HepG2 (cell line): ENCODE measurements at regions not wholly inside any gene's neighbourhood (a gene's known extent, or its start where the extent isn't known, plus 50 kb on each side); places are given as distances from the start of the nearest gene placed in this dataset.

Source experiments
- ATAC-seq: fragments of 200-7000 bp; cut with Tn5 transposase; 3 replicates; pipeline ENCODE4 v1.9.1; 2020; ENCODE audit warnings: mild to moderate bottlenecking, moderate library complexity
- BruUV-seq: library from RNA; stranded (reverse); fragments of 400-500 nt; replicated peaks from 2 replicates; lab custom pipeline; 2021; lab: Mats Ljungman, UMichigan
- CTCF ChIA-PET: fragments of 300-600 bp; formaldehyde crosslinking; extraction: SDS; loops from one replicate; lab custom pipeline; 2021; ENCODE audit warnings: low total read pairs, inconsistent platforms, low intra/inter-chr PET ratio; lab: Yijun Ruan, JAX
- POLR2A ChIA-PET: fragments of 350-600 bp; sonication (Branson Sonifier 250); formaldehyde crosslinking; loops from one replicate; lab custom pipeline; 2020; ENCODE audit warnings: antibody characterized with exemption, inconsistent platforms; lab: Yijun Ruan, JAX
- DNase-seq: peaks from one replicate; pipeline ENCODE4 v3.0.0-alpha.2; 2015; ENCODE audit warnings: low spot score
- FAIRE-seq: peaks from 3 replicates; lab custom pipeline; 2011; peaks lifted over from hg19 to GRCh38; lab: Jason Lieb, UNC
- H2AFZ ChIP-seq: one replicate; pipeline ENCODE4 v1.6.1; 2011; ENCODE audit warnings: low read length, inconsistent platforms
- H3K27ac ChIP-seq: fragments of 300-600 bp; 3 replicates; pipeline ENCODE4 v1.8.0; 2011; ENCODE audit warnings: mixed run types, mild to moderate bottlenecking, mixed read lengths, low read length, inconsistent platforms; ENCODE audit not compliant: insufficient read depth; ENCODE audit errors: extremely low read length
- H3K27me3 ChIP-seq, 2 experiments: fragments of 200-600 bp in 1 of 2; 2 replicates in 1 of 2; 3 replicates in 1 of 2; pipeline versions ENCODE4 v1.6.0 to v1.8.0; 2011; ENCODE audit warnings: low read length in 2 of 2, mild to moderate bottlenecking in 2 of 2, moderate library complexity in 2 of 2, inconsistent platforms in 1 of 2; ENCODE audit not compliant: insufficient read depth in 2 of 2, control insufficient read depth in 1 of 2
- H3K36me3 ChIP-seq, 2 experiments: fragments of 200-600 bp in 1 of 2; replicated peaks in 1 of 2; 2 replicates in 1 of 2; 3 replicates in 1 of 2; pipeline versions ENCODE4 v1.5.1 to v1.8.0; 2011; ENCODE audit warnings: low read length in 2 of 2, inconsistent platforms in 1 of 2; ENCODE audit not compliant: insufficient read depth in 2 of 2, control insufficient read depth in 1 of 2
- H3K4me1 ChIP-seq: 2 replicates; pipeline ENCODE4 v1.5.1; 2012; ENCODE audit warnings: low read length, inconsistent platforms; ENCODE audit not compliant: insufficient read depth
- H3K4me2 ChIP-seq: 2 replicates; pipeline ENCODE4 v1.6.0; 2011; ENCODE audit warnings: low read depth, low read length, inconsistent platforms
- H3K4me3 ChIP-seq, 3 experiments: fragments of 200-600 bp in 1 of 3; sonication (generic), shearing (Covaris generic) in 1 of 3; replicated peaks in 1 of 3; 2 replicates each; pipeline ENCODE4 v1.5.1; 2011 to 2016; ENCODE audit warnings: low read length in 3 of 3, inconsistent platforms in 2 of 3, low read depth in 2 of 3, mild to moderate bottlenecking in 2 of 3, control low read depth in 1 of 3, mixed read lengths in 1 of 3; ENCODE audit not compliant: insufficient read depth in 1 of 3
- H3K79me2 ChIP-seq: one replicate; pipeline ENCODE4 v1.6.1; 2011; ENCODE audit warnings: low read length, inconsistent platforms; ENCODE audit not compliant: insufficient read depth
- H3K9ac ChIP-seq: 2 replicates; pipeline ENCODE4 v1.6.0; 2011; ENCODE audit warnings: mild to moderate bottlenecking, low read depth, low read length, inconsistent platforms; ENCODE audit not compliant: insufficient read depth
- H3K9me3 ChIP-seq: 2 replicates; pipeline ENCODE4 v1.5.1; 2012; ENCODE audit warnings: mild to moderate bottlenecking, low read length
- H4K20me1 ChIP-seq: 2 replicates; pipeline ENCODE4 v1.6.0; 2011; ENCODE audit warnings: inconsistent platforms, mild to moderate bottlenecking, low read length, moderate library complexity; ENCODE audit not compliant: insufficient read depth
- CEBPG ChIP-seq: IDR thresholded peaks from 2 replicates; pipeline ENCODE4 v1.6.1; 2016
- FOXJ3 ChIP-seq: sonication (generic); formaldehyde crosslinking; IDR thresholded peaks from 2 replicates; pipeline ENCODE4 v1.4.0; 2020; ENCODE audit warnings: missing genetic modification reagents, mild to moderate bottlenecking, borderline replicate concordance
- KDM2A ChIP-seq: sonication (generic); formaldehyde crosslinking; IDR thresholded peaks from 2 replicates; pipeline ENCODE4 v1.4.0; 2020; ENCODE audit warnings: low read depth, missing genetic modification reagents, borderline replicate concordance
- RARG ChIP-seq: sonication (generic); formaldehyde crosslinking; IDR thresholded peaks from 2 replicates; pipeline ENCODE4 v1.4.0; 2020; ENCODE audit warnings: low read depth, mild to moderate bottlenecking, missing genetic modification reagents
- RFX3 ChIP-seq: IDR thresholded peaks from 2 replicates; pipeline ENCODE4 v1.6.1; 2016; ENCODE audit warnings: missing biosample characterization, missing genetic modification reagents
- SAP130 ChIP-seq: IDR thresholded peaks from 2 replicates; pipeline ENCODE4 v1.6.1; 2016; ENCODE audit warnings: low read depth
- SIN3B ChIP-seq: fragments of 150-350 bp; IDR thresholded peaks from 2 replicates; pipeline ENCODE4 v1.6.1; 2014; ENCODE audit warnings: low read length
- ZNF256 ChIP-seq: sonication (generic); formaldehyde crosslinking; conservative IDR thresholded peaks from 2 replicates; pipeline ENCODE4 v1.4.0; 2020; ENCODE audit warnings: missing genetic modification reagents
- ZNF598 ChIP-seq: sonication (generic); formaldehyde crosslinking; IDR thresholded peaks from 2 replicates; pipeline ENCODE4 v1.5.1; 2020; ENCODE audit warnings: mild to moderate bottlenecking, missing genetic modification reagents, borderline replicate concordance
- ZNF775 ChIP-seq: sonication (generic); formaldehyde crosslinking; IDR thresholded peaks from 2 replicates; pipeline ENCODE4 v1.4.0; 2020; ENCODE audit warnings: missing genetic modification reagents, mild to moderate bottlenecking, moderate library complexity, borderline replicate concordance
- WGBS: methylation state at CpG from one replicate; pipeline ENCODE4 v1.1.6; 2017; ENCODE audit warnings: low lambda C conversion rate; 5-methylcytosine and 5-hydroxymethylcytosine counted together
- in situ Hi-C: cut with HindIII; loops from 2 replicates; pipeline ENCODE4 v1.10.0; 2017; ENCODE audit warnings: low pct_unique_long_range_greater_than_20kb; ENCODE audit not compliant: extremely low pct_ligation_motif_present
- intact Hi-C: fragments of 100-400 bp; cut with micrococcal nuclease; formaldehyde crosslinking; loops from one replicate; pipeline ENCODE4 v1.10.0; 2022; ENCODE audit not compliant: unreplicated experiment
- TF ChIP-seq, protein P1 (sequence below): sonication (generic); formaldehyde crosslinking; IDR thresholded peaks from 2 replicates; pipeline ENCODE4 v1.4.0; 2020; ENCODE audit warnings: low read depth, missing genetic modification reagents
- TF ChIP-seq, protein P2 (sequence below): sonication (generic); formaldehyde crosslinking; IDR thresholded peaks from 2 replicates; pipeline ENCODE4 v1.4.0; 2020; ENCODE audit warnings: missing genetic modification reagents, mild to moderate bottlenecking, borderline replicate concordance
- TF ChIP-seq, protein P3 (sequence below): IDR thresholded peaks from 2 replicates; pipeline ENCODE4 v1.6.1; 2016
- TF ChIP-seq, protein P4 (sequence below): sonication (generic); formaldehyde crosslinking; IDR thresholded peaks from 2 replicates; pipeline ENCODE4 v1.4.0; 2020; ENCODE audit warnings: missing genetic modification reagents

DNA sequence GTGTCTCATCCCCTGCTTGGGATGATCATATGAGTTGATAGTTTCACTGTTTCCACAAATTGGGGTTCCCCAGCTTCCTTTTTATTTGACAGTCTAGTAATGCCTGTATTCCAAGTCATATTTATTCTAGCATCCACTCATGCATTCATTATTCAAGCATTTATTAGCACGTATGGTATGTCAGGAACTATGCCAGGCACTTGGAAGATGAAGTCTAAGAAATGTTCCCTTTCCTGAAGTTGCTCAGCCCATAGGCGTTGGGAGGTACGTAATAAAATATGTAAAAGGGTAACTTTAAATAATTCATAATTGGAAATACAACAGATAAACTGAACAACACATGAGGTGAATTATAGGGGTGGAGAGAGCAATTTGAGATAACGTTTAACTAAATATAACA, 338.0 kb upstream of the MAF start:
- Histone ChIP-seq H4K20me1 (no peaks in the 10 kb centered on the region), H3K79me2 (no peaks in the 10 kb centered on the region), H2AFZ (no peak overlapping the region), H3K9ac (no peak overlapping the region), H3K4me3 (no peak overlapping the region), H3K9me3 (no peaks in the 10 kb centered on the region), H3K36me3 (no peaks in the 10 kb centered on the region), H3K27ac (no peak overlapping the region), H3K4me1 (no peaks in the 10 kb centered on the region), H3K4me2 (no peak overlapping the region), H3K27me3 (no peaks in the 10 kb centered on the region)
- WGBS, result 43% methylated on average over 4 of the region's 4 CpGs
- ATAC-seq (no peak), FAIRE-seq (no peak), DNase-seq (no peak)
- in situ Hi-C loops (no loop called here), intact Hi-C loops (no loop called here)
- no TSS peak for BruUV-seq
- POLR2A ChIA-PET, result no interaction called here
- CTCF ChIA-PET, result no interaction called here
- TF ChIP-seq ZNF598 (CRISPR knock-in tag), result no peak
- no peak for TF ChIP-seq SIN3B
- TF ChIP-seq SAP130, result no peak
- TF ChIP-seq ZNF775 (CRISPR knock-in tag), result no peak
- TF ChIP-seq, protein P1, sequence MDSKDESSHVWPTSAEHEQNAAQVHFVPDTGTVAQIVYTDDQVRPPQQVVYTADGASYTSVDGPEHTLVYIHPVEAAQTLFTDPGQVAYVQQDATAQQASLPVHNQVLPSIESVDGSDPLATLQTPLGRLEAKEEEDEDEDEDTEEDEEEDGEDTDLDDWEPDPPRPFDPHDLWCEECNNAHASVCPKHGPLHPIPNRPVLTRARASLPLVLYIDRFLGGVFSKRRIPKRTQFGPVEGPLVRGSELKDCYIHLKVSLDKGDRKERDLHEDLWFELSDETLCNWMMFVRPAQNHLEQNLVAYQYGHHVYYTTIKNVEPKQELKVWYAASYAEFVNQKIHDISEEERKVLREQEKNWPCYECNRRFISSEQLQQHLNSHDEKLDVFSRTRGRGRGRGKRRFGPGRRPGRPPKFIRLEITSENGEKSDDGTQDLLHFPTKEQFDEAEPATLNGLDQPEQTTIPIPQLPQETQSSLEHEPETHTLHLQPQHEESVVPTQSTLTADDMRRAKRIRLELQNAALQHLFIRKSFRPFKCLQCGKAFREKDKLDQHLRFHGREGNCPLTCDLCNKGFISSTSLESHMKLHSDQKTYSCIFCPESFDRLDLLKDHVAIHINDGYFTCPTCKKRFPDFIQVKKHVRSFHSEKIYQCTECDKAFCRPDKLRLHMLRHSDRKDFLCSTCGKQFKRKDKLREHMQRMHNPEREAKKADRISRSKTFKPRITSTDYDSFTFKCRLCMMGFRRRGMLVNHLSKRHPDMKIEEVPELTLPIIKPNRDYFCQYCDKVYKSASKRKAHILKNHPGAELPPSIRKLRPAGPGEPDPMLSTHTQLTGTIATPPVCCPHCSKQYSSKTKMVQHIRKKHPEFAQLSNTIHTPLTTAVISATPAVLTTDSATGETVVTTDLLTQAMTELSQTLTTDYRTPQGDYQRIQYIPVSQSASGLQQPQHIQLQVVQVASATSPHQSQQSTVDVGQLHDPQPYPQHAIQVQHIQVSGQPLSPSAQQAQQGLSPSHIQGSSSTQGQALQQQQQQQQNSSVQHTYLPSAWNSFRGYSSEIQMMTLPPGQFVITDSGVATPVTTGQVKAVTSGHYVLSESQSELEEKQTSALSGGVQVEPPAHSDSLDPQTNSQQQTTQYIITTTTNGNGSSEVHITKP, result no peak
- TF ChIP-seq, protein P2, sequence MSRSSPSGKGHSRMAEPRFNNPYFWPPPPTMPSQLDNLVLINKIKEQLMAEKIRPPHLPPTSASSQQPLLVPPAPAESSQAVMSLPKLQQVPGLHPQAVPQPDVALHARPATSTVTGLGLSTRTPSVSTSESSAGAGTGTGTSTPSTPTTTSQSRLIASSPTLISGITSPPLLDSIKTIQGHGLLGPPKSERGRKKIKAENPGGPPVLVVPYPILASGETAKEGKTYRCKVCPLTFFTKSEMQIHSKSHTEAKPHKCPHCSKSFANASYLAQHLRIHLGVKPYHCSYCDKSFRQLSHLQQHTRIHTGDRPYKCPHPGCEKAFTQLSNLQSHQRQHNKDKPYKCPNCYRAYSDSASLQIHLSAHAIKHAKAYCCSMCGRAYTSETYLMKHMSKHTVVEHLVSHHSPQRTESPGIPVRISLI (CRISPR knock-in tag), result no peak
- no peak for TF ChIP-seq FOXJ3
- no peak for TF ChIP-seq RARG (CRISPR knock-in tag)
- no peak for TF ChIP-seq ZNF256 (CRISPR knock-in tag)
- TF ChIP-seq, protein P3, sequence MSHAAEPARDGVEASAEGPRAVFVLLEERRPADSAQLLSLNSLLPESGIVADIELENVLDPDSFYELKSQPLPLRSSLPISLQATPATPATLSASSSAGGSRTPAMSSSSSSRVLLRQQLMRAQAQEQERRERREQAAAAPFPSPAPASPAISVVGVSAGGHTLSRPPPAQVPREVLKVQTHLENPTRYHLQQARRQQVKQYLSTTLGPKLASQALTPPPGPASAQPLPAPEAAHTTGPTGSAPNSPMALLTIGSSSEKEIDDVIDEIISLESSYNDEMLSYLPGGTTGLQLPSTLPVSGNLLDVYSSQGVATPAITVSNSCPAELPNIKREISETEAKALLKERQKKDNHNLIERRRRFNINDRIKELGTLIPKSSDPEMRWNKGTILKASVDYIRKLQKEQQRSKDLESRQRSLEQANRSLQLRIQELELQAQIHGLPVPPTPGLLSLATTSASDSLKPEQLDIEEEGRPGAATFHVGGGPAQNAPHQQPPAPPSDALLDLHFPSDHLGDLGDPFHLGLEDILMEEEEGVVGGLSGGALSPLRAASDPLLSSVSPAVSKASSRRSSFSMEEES, result no peak
- TF ChIP-seq, protein P4, sequence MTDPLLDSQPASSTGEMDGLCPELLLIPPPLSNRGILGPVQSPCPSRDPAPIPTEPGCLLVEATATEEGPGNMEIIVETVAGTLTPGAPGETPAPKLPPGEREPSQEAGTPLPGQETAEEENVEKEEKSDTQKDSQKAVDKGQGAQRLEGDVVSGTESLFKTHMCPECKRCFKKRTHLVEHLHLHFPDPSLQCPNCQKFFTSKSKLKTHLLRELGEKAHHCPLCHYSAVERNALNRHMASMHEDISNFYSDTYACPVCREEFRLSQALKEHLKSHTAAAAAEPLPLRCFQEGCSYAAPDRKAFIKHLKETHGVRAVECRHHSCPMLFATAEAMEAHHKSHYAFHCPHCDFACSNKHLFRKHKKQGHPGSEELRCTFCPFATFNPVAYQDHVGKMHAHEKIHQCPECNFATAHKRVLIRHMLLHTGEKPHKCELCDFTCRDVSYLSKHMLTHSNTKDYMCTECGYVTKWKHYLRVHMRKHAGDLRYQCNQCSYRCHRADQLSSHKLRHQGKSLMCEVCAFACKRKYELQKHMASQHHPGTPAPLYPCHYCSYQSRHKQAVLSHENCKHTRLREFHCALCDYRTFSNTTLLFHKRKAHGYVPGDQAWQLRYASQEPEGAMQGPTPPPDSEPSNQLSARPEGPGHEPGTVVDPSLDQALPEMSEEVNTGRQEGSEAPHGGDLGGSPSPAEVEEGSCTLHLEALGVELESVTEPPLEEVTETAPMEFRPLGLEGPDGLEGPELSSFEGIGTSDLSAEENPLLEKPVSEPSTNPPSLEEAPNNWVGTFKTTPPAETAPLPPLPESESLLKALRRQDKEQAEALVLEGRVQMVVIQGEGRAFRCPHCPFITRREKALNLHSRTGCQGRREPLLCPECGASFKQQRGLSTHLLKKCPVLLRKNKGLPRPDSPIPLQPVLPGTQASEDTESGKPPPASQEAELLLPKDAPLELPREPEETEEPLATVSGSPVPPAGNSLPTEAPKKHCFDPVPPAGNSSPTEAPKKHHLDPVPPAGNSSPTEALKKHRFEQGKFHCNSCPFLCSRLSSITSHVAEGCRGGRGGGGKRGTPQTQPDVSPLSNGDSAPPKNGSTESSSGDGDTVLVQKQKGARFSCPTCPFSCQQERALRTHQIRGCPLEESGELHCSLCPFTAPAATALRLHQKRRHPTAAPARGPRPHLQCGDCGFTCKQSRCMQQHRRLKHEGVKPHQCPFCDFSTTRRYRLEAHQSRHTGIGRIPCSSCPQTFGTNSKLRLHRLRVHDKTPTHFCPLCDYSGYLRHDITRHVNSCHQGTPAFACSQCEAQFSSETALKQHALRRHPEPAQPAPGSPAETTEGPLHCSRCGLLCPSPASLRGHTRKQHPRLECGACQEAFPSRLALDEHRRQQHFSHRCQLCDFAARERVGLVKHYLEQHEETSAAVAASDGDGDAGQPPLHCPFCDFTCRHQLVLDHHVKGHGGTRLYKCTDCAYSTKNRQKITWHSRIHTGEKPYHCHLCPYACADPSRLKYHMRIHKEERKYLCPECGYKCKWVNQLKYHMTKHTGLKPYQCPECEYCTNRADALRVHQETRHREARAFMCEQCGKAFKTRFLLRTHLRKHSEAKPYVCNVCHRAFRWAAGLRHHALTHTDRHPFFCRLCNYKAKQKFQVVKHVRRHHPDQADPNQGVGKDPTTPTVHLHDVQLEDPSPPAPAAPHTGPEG (CRISPR knock-in tag), result no peak
- no peak for TF ChIP-seq KDM2A (CRISPR knock-in tag)
- TF ChIP-seq CEBPG (CRISPR knock-in tag), result no peak
- no peak for TF ChIP-seq RFX3 (CRISPR knock-in tag)
